Thyroid gland (tissue), 4 donors: ENCODE measurements at regions not wholly inside any gene's neighbourhood (a gene's known extent, or its start where the extent isn't known, plus 50 kb on each side); places are given as distances from the start of the nearest gene placed in this dataset.

ENCODE experiments used
- POLR2A ChIP-seq, 2 donors: fragments of 450-650 bp; IDR thresholded peaks; one replicate each; pipeline ENCODE4 v1.6.1; 2017; ENCODE audit warnings: antibody characterized with exemption in 2 of 2, mild to moderate bottlenecking in 2 of 2, moderate library complexity in 1 of 2
- TF ChIP-seq, protein P1 (sequence below), 6 experiments: fragments of 200-600 bp in 3 of 6; fragments of 450-650 bp in 3 of 6; sonication (generic) in 3 of 6; IDR thresholded peaks; one replicate each; pipeline ENCODE4 v1.5.1; 2016 to 2019; ENCODE audit warnings: antibody characterized with exemption in 6 of 6, mild to moderate bottlenecking in 2 of 6, inconsistent platforms in 1 of 6, moderate library complexity in 1 of 6

- TF ChIP-seq, protein P1, sequence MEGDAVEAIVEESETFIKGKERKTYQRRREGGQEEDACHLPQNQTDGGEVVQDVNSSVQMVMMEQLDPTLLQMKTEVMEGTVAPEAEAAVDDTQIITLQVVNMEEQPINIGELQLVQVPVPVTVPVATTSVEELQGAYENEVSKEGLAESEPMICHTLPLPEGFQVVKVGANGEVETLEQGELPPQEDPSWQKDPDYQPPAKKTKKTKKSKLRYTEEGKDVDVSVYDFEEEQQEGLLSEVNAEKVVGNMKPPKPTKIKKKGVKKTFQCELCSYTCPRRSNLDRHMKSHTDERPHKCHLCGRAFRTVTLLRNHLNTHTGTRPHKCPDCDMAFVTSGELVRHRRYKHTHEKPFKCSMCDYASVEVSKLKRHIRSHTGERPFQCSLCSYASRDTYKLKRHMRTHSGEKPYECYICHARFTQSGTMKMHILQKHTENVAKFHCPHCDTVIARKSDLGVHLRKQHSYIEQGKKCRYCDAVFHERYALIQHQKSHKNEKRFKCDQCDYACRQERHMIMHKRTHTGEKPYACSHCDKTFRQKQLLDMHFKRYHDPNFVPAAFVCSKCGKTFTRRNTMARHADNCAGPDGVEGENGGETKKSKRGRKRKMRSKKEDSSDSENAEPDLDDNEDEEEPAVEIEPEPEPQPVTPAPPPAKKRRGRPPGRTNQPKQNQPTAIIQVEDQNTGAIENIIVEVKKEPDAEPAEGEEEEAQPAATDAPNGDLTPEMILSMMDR (IDR thresholded peaks at IDR 0.05): no peak
- TF ChIP-seq POLR2A (IDR thresholded peaks at IDR 0.05): no peak
These were observed 103.5 kb upstream of the APC start for GRCh38 chr5:112634166-112634565.
